Neural cell (in vitro differentiated cells): ENCODE measurements at regions not wholly inside any gene's neighbourhood (a gene's known extent, or its start where the extent isn't known, plus 50 kb on each side); places are given as distances from the start of the nearest gene placed in this dataset.

Experiments
- EP300 ChIP-seq: fragments of 450-650 bp; conservative IDR thresholded peaks from 2 replicates; pipeline ENCODE4 v1.6.1; 2014; ENCODE audit warnings: antibody characterized with exemption, mild to moderate bottlenecking, moderate library complexity; ENCODE audit not compliant: poor library complexity, severe bottlenecking
- EZH2 ChIP-seq: fragments of 200-600, 300-800 bp; shearing (Covaris generic), sonication (generic); IDR thresholded peaks from 2 replicates; pipeline ENCODE4 v1.6.1; 2014; ENCODE audit warnings: antibody characterized with exemption, low read length, borderline replicate concordance, mild to moderate bottlenecking; ENCODE audit not compliant: insufficient read depth, poor library complexity, severe bottlenecking
- MXI1 ChIP-seq: fragments of 450-650 bp; conservative IDR thresholded peaks from 2 replicates; pipeline ENCODE4 v1.6.1; 2014; ENCODE audit warnings: antibody characterized with exemption, mild to moderate bottlenecking; ENCODE audit not compliant: poor library complexity, severe bottlenecking
- TAF1 ChIP-seq: IDR thresholded peaks from 2 replicates; pipeline ENCODE4 v1.6.1; 2012; ENCODE audit warnings: low read depth
- TF ChIP-seq, protein P1 (sequence below): fragments of 450-650 bp; IDR thresholded peaks from 2 replicates; pipeline ENCODE4 v1.5.1; 2014; ENCODE audit warnings: antibody characterized with exemption, mild to moderate bottlenecking, moderate library complexity; ENCODE audit not compliant: poor library complexity, severe bottlenecking

DNA sequence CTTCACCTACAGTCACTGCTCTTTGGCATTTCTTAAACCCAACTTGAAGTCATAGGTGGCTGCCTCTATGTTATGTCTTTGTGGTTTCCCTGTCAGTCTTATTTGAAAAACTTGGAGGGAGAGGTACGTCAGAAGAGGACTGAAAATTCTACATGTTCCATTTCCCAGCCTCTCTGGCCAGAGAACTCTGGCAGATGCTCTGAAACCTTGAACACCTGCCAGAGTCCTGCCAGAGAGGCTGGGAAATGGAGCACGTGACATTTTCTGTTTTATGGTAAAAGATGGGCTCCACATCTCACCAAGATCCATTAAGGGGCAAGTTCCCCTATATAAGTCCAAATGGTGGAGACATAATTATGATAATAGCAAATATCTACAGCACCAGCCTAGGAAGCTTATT is 99.5 kb downstream of the MAFB start:
- no peak for TF ChIP-seq EZH2
- TF ChIP-seq, protein P1, sequence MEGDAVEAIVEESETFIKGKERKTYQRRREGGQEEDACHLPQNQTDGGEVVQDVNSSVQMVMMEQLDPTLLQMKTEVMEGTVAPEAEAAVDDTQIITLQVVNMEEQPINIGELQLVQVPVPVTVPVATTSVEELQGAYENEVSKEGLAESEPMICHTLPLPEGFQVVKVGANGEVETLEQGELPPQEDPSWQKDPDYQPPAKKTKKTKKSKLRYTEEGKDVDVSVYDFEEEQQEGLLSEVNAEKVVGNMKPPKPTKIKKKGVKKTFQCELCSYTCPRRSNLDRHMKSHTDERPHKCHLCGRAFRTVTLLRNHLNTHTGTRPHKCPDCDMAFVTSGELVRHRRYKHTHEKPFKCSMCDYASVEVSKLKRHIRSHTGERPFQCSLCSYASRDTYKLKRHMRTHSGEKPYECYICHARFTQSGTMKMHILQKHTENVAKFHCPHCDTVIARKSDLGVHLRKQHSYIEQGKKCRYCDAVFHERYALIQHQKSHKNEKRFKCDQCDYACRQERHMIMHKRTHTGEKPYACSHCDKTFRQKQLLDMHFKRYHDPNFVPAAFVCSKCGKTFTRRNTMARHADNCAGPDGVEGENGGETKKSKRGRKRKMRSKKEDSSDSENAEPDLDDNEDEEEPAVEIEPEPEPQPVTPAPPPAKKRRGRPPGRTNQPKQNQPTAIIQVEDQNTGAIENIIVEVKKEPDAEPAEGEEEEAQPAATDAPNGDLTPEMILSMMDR: no peak
- TF ChIP-seq TAF1: no peak
- no peak for TF ChIP-seq MXI1
- TF ChIP-seq EP300: no peak
